Mucosa of gallbladder (tissue), 1 donor: ENCODE measurements at regions not wholly inside any gene's neighbourhood (a gene's known extent, or its start where the extent isn't known, plus 50 kb on each side); places are given as distances from the start of the nearest gene placed in this dataset.

Source experiments
- DNase-seq: peaks from one replicate; pipeline ENCODE4 v3.0.0-alpha.2; 2020; ENCODE audit warnings: low spot score
- donor health status: DM: no; HTN: no; CAD: no.

- no peak for DNase-seq
Measured at GRCh38 chr17:74082886-74083285, 120.6 kb upstream of the RPL38 start.

GRCh38 chr17:74083321-74083720, 120.2 kb upstream of the RPL38 start:
- DNase-seq = no peak

GRCh38 chr17:74085434-74085833, 118.0 kb upstream of the RPL38 start:
- DNase-seq = no peak

GRCh38 chr17:74087002-74087585, 116.4 kb upstream of the RPL38 start:
- no peak for DNase-seq

- no peak for DNase-seq
Measured at GRCh38 chr17:74088285-74088933, 115.1 kb upstream of the RPL38 start.

- no peak for DNase-seq
Measured at GRCh38 chr17:74088934-74089329, 114.5 kb upstream of the RPL38 start.

GRCh38 chr17:74089380-74089779, 114.1 kb upstream of the RPL38 start:
- no peak for DNase-seq

- peak; percentile 56 for DNase-seq
Measured at GRCh38 chr17:74089869-74090464, 113.5 kb upstream of the RPL38 start.

GRCh38 chr17:74094651-74095050, 108.8 kb upstream of the RPL38 start:
- DNase-seq = no peak

GRCh38 chr17:74096456-74096855, 107.0 kb upstream of the RPL38 start:
- DNase-seq = no peak

GRCh38 chr17:74097450-74098135, 105.9 kb upstream of the RPL38 start:
- DNase-seq = no peak

GRCh38 chr17:74098136-74099024, 105.1 kb upstream of the RPL38 start:
- DNase-seq = no peak

- no peak for DNase-seq
Measured at GRCh38 chr17:74099442-74100340, 103.8 kb upstream of the RPL38 start.

GRCh38 chr17:74104921-74105320, 98.6 kb upstream of the RPL38 start:
- no peak for DNase-seq

GRCh38 chr17:74107107-74107506, 96.4 kb upstream of the RPL38 start:
- DNase-seq = no peak

GRCh38 chr17:74108126-74108705, 95.3 kb upstream of the RPL38 start:
- no peak for DNase-seq

GRCh38 chr17:74110467-74110866, 93.0 kb upstream of the RPL38 start:
- no peak for DNase-seq

- DNase-seq = no peak
Measured at GRCh38 chr17:74113326-74113725, 90.2 kb upstream of the RPL38 start.

- DNase-seq = no peak
Measured at GRCh38 chr17:74113952-74114351, 89.5 kb upstream of the RPL38 start.

GRCh38 chr17:74114881-74115470, 88.5 kb upstream of the RPL38 start:
- no peak for DNase-seq
